ENCODE measurements at regions not wholly inside any gene's neighbourhood (a gene's known extent, or its start where the extent isn't known, plus 50 kb on each side); places are given as distances from the start of the nearest gene placed in this dataset.

DNA sequence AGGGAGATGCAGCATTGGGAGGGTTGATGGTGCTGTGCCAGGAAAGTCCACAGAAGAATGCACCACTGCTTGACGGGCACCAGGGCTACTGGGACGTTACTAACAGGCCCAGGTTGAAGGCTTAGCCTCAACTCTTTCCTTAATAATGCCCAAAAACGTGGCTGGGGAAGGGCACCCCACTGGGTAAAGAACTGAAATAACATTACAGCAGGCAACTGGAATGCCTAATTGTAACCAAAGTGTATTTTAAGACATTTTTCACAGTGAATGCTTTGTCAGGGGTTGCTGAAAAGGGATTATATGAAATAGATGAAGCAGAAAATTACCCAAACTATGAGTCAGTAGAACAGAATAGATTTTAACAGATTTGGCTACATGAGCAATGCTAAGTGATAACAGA lies 191.3 kb downstream of the CMPK2 start:
- no peaks in the 10 kb centered on the region for H3K4me1 Mint-ChIP-seq (ENCODE audit: unreplicated experiment)
- H3K9me3 Mint-ChIP-seq (ENCODE audit: unreplicated experiment) = peaks cover 9% of the 10 kb centered on the region
- H3K36me3 Mint-ChIP-seq (ENCODE audit: unreplicated experiment) = no peaks in the 10 kb centered on the region
- TF ChIP-seq, protein P1, sequence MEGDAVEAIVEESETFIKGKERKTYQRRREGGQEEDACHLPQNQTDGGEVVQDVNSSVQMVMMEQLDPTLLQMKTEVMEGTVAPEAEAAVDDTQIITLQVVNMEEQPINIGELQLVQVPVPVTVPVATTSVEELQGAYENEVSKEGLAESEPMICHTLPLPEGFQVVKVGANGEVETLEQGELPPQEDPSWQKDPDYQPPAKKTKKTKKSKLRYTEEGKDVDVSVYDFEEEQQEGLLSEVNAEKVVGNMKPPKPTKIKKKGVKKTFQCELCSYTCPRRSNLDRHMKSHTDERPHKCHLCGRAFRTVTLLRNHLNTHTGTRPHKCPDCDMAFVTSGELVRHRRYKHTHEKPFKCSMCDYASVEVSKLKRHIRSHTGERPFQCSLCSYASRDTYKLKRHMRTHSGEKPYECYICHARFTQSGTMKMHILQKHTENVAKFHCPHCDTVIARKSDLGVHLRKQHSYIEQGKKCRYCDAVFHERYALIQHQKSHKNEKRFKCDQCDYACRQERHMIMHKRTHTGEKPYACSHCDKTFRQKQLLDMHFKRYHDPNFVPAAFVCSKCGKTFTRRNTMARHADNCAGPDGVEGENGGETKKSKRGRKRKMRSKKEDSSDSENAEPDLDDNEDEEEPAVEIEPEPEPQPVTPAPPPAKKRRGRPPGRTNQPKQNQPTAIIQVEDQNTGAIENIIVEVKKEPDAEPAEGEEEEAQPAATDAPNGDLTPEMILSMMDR (IDR thresholded peaks at IDR 0.05) = no peak
- no peak for DNase-seq (ENCODE audit: extremely low spot score, unreplicated experiment)
- no peaks in the 10 kb centered on the region for H3K27me3 Mint-ChIP-seq (ENCODE audit: unreplicated experiment)
- H3K27ac Mint-ChIP-seq (ENCODE audit: unreplicated experiment) = no peak overlapping the region
- H3K4me3 Mint-ChIP-seq (ENCODE audit: unreplicated experiment) = no peak overlapping the region

DNA sequence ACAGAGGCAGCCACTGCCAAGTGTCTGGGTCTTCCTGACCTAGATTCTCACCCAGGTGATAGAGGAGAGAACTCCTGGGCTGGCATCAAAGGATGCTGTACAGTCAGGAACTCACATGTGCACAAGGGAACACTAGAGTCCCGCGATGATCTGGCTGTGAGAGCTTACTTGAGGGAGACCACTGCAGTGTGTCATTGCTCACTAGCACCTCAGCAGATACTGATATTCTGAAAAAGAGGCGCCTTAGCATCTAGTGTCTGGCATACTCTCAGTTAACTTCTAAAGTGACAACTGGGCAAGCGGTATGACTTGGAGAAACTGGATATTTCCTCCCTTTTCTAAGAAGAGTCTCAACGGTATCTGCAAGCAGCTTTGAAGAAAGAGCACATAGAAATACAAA lies 189.9 kb downstream of the CMPK2 start:
- TF ChIP-seq, protein P1 (IDR thresholded peaks at IDR 0.05) = no peak
- H3K4me3 Mint-ChIP-seq (ENCODE audit: unreplicated experiment) = no peak overlapping the region
- no peaks in the 10 kb centered on the region for H3K27me3 Mint-ChIP-seq (ENCODE audit: unreplicated experiment)
- no peak for DNase-seq (ENCODE audit: extremely low spot score, unreplicated experiment)
- no peaks in the 10 kb centered on the region for H3K36me3 Mint-ChIP-seq (ENCODE audit: unreplicated experiment)
- peaks cover 9% of the 10 kb centered on the region for H3K9me3 Mint-ChIP-seq (ENCODE audit: unreplicated experiment)
- no peaks in the 10 kb centered on the region for H3K4me1 Mint-ChIP-seq (ENCODE audit: unreplicated experiment)
- no peak overlapping the region for H3K27ac Mint-ChIP-seq (ENCODE audit: unreplicated experiment)

DNA sequence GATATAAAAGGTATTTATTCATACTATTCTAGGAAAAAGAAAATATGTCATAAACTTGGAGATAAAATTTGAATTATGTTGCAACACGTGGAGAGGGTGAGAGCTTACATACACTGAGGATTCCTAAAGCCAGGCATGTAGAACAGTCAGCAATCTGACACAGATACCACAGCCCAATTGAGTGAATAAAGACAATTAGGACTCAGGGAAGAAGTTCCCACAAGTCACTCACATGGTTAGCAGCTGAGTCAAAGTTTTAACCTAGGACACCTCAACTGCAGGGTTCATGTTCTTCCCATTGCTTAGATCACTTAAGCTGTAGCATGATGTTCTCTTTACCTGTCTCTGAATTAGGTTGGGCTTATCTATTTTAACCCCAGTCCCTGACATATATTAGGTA lies 189.5 kb downstream of the CMPK2 start:
- peaks cover 9% of the 10 kb centered on the region for H3K9me3 Mint-ChIP-seq (ENCODE audit: unreplicated experiment)
- H3K27me3 Mint-ChIP-seq (ENCODE audit: unreplicated experiment) = no peaks in the 10 kb centered on the region
- H3K4me3 Mint-ChIP-seq (ENCODE audit: unreplicated experiment) = no peak overlapping the region
- TF ChIP-seq, protein P1 (IDR thresholded peaks at IDR 0.05) = no peak
- no peaks in the 10 kb centered on the region for H3K4me1 Mint-ChIP-seq (ENCODE audit: unreplicated experiment)
- DNase-seq (ENCODE audit: extremely low spot score, unreplicated experiment) = no peak
- H3K27ac Mint-ChIP-seq (ENCODE audit: unreplicated experiment) = no peak overlapping the region
- no peaks in the 10 kb centered on the region for H3K36me3 Mint-ChIP-seq (ENCODE audit: unreplicated experiment)

DNA sequence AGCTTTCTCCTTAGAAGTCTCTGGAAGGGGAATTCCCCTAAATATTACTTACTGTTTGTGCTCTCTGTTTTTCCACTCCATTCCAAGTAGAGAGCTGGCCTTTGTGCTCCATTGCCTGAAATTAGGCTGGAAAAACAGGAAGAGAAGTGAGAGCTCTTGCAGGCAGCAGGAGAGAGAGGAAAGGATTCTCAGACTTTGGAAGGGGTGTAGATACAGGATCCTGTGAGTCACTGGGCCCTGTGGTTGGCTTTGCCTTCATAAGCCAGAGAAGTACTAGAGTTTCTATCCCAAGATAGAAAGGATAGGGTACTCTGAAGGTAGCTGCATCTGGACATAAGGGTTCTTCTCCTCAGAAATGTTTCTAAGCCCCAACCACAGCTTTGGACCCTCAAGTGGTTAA lies 188.9 kb downstream of the CMPK2 start:
- H3K4me3 Mint-ChIP-seq (ENCODE audit: unreplicated experiment) = no peak overlapping the region
- H3K36me3 Mint-ChIP-seq (ENCODE audit: unreplicated experiment) = no peaks in the 10 kb centered on the region
- no peak overlapping the region for H3K27ac Mint-ChIP-seq (ENCODE audit: unreplicated experiment)
- H3K4me1 Mint-ChIP-seq (ENCODE audit: unreplicated experiment) = no peaks in the 10 kb centered on the region
- H3K27me3 Mint-ChIP-seq (ENCODE audit: unreplicated experiment) = no peaks in the 10 kb centered on the region
- TF ChIP-seq, protein P1 (IDR thresholded peaks at IDR 0.05) = no peak
- DNase-seq (ENCODE audit: extremely low spot score, unreplicated experiment) = no peak
- peaks cover 9% of the 10 kb centered on the region for H3K9me3 Mint-ChIP-seq (ENCODE audit: unreplicated experiment)

DNA sequence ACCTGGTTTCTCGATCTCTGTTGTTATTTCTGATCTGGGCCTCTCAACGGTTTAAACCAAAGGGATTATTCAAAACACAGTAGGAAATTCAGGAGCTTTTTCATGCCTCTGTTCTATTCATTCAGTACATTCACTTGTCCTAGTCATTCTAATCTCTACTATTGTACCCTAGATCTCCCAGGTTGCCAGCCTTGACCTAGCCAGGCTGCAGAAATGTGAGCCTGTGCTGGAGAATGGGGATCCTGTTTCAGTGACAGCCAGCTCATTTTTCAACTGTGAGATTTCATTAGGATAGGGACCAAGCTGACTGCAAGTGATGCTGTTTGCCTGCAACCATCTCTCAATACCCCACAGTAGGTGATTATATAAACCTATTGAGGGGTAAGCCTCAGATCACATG lies 186.2 kb downstream of the CMPK2 start:
- H3K4me3 Mint-ChIP-seq (ENCODE audit: unreplicated experiment) = no peak overlapping the region
- no peaks in the 10 kb centered on the region for H3K9me3 Mint-ChIP-seq (ENCODE audit: unreplicated experiment)
- H3K4me1 Mint-ChIP-seq (ENCODE audit: unreplicated experiment) = no peaks in the 10 kb centered on the region
- no peaks in the 10 kb centered on the region for H3K27me3 Mint-ChIP-seq (ENCODE audit: unreplicated experiment)
- H3K36me3 Mint-ChIP-seq (ENCODE audit: unreplicated experiment) = no peaks in the 10 kb centered on the region
- H3K27ac Mint-ChIP-seq (ENCODE audit: unreplicated experiment) = no peak overlapping the region
- TF ChIP-seq, protein P1 (IDR thresholded peaks at IDR 0.05) = no peak
- DNase-seq (ENCODE audit: extremely low spot score, unreplicated experiment) = no peak

Measured in osteocyte (in vitro differentiated cells).